DND-41 (cell line): ENCODE measurements at regions not wholly inside any gene's neighbourhood (a gene's known extent, or its start where the extent isn't known, plus 50 kb on each side); places are given as distances from the start of the nearest gene placed in this dataset.

Source experiments
- CTCF ChIP-seq: IDR thresholded peaks from 2 replicates; pipeline ENCODE4 v1.5.1; 2012; ENCODE audit warnings: borderline replicate concordance, low read length, moderate library complexity, mild to moderate bottlenecking; ENCODE audit not compliant: poor library complexity, severe bottlenecking; ENCODE audit errors: extremely low read depth
- EZH2 ChIP-seq: IDR thresholded peaks from 3 replicates; pipeline ENCODE4 v1.6.1; 2012; ENCODE audit warnings: borderline replicate concordance, low read depth, mild to moderate bottlenecking, moderate library complexity, low read length, inconsistent platforms; ENCODE audit not compliant: severe bottlenecking

- TF ChIP-seq CTCF (no peak), EZH2 (no peak)
Measured at GRCh38 chr11:98572941-98573340, 447.8 kb upstream of the CNTN5 start.
